ENCODE measurements at regions not wholly inside any gene's neighbourhood (a gene's known extent, or its start where the extent isn't known, plus 50 kb on each side); places are given as distances from the start of the nearest gene placed in this dataset.

DNA sequence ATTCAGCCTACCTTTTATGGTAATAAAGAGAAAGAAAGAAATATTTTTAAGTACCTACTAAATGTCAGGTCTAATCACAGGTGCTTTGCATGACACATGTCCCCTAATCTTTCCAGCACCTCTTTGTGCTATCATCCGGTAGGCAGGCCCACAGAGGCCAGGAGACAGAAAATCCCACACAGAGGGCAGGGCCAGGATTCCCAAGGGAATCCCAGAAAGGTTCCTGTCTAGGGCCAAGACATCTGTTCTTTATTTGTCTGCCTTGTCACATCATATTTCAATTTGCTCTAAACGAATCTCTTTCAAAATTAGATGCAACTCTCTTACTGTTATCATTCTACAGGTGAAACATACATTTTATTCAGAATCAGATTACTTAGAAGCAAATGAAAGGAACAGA lies 676.1 kb upstream of the GYPC start:
- TF ChIP-seq, protein P1, sequence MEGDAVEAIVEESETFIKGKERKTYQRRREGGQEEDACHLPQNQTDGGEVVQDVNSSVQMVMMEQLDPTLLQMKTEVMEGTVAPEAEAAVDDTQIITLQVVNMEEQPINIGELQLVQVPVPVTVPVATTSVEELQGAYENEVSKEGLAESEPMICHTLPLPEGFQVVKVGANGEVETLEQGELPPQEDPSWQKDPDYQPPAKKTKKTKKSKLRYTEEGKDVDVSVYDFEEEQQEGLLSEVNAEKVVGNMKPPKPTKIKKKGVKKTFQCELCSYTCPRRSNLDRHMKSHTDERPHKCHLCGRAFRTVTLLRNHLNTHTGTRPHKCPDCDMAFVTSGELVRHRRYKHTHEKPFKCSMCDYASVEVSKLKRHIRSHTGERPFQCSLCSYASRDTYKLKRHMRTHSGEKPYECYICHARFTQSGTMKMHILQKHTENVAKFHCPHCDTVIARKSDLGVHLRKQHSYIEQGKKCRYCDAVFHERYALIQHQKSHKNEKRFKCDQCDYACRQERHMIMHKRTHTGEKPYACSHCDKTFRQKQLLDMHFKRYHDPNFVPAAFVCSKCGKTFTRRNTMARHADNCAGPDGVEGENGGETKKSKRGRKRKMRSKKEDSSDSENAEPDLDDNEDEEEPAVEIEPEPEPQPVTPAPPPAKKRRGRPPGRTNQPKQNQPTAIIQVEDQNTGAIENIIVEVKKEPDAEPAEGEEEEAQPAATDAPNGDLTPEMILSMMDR (IDR thresholded peaks at IDR 0.05 in 8 of 11, conservative IDR thresholded peaks at IDR 0.05 in 3 of 11) = no peak
- TF ChIP-seq POLR2A (IDR thresholded peaks at IDR 0.05) (no peak), POLR2AphosphoS5 (IDR thresholded peaks at IDR 0.05) (no peak)

All from spleen (tissue), 7 donors.